ENCODE measurements at regions not wholly inside any gene's neighbourhood (a gene's known extent, or its start where the extent isn't known, plus 50 kb on each side); places are given as distances from the start of the nearest gene placed in this dataset.

- H3K4me3 Mint-ChIP-seq (ENCODE audit: unreplicated experiment) = no peak overlapping the region
- no TSS peak for BruUV-seq (replicated peaks)
These were observed 703.0 kb upstream of the KIF2B start for GRCh38 chr17:53119773-53120172.

GRCh38 chr17:53118948-53119347 is 703.8 kb upstream of the KIF2B start:
- DNase-seq (ENCODE audit: unreplicated experiment) = no peak
- Mint-ChIP-seq H3K27me3 (ENCODE audit: insufficient read depth, unreplicated experiment) (peaks cover 48% of the 10 kb centered on the region), H3K4me1 (ENCODE audit: insufficient read depth, unreplicated experiment) (no peaks in the 10 kb centered on the region), H3K36me3 (ENCODE audit: insufficient read depth, unreplicated experiment) (no peaks in the 10 kb centered on the region), H3K27ac (ENCODE audit: low read depth, unreplicated experiment) (no peak overlapping the region), H3K4me3 (ENCODE audit: unreplicated experiment) (no peak overlapping the region), H3K9me3 (ENCODE audit: unreplicated experiment) (no peaks in the 10 kb centered on the region)
- POLR2A ChIA-PET = no interaction called here
- BruUV-seq (replicated peaks) = no TSS peak
- intact Hi-C loops (cut with micrococcal nuclease) = loop anchor here (2.0 kb wide), 1 partner anchor 20 kb away; no protein-coding TSS in a partner anchor
- TF ChIP-seq CTCF (IDR thresholded peaks at IDR 0.05; ENCODE audit: unreplicated experiment) = no peak
- CTCF ChIA-PET = interaction anchor here (0.7 kb wide), 1 partner anchor 821 kb away, joined by 3 read pairs; no protein-coding TSS in a partner anchor

More at GRCh38 chr17:53119773-53120172, 703.0 kb upstream of the KIF2B start:
- peaks cover 56% of the 10 kb centered on the region for H3K27me3 Mint-ChIP-seq (ENCODE audit: insufficient read depth, unreplicated experiment)
- no peaks in the 10 kb centered on the region for H3K36me3 Mint-ChIP-seq (ENCODE audit: insufficient read depth, unreplicated experiment)
- intact Hi-C loops (cut with micrococcal nuclease) = loop anchor here (2.0 kb wide), 1 partner anchor 19 kb away; no protein-coding TSS in a partner anchor
- ChIA-PET POLR2A (interaction anchor here (0.7 kb wide), 1 partner anchor 15 kb away, joined by 3 read pairs; no protein-coding TSS in a partner anchor), CTCF (no interaction called here)
- H3K4me1 Mint-ChIP-seq (ENCODE audit: insufficient read depth, unreplicated experiment) = no peaks in the 10 kb centered on the region
- TF ChIP-seq CTCF (IDR thresholded peaks at IDR 0.05; ENCODE audit: unreplicated experiment) = no peak
- H3K27ac Mint-ChIP-seq (ENCODE audit: low read depth, unreplicated experiment) = no peak overlapping the region
- no peak for DNase-seq (ENCODE audit: unreplicated experiment)
- no peaks in the 10 kb centered on the region for H3K9me3 Mint-ChIP-seq (ENCODE audit: unreplicated experiment)

GRCh38 chr17:53106886-53107285 is 715.8 kb upstream of the KIF2B start:
- no peak overlapping the region for H3K27ac Mint-ChIP-seq (ENCODE audit: low read depth, unreplicated experiment)

GRCh38 chr17:53101706-53102105 is 721.0 kb upstream of the KIF2B start:
- H3K27me3 Mint-ChIP-seq (ENCODE audit: insufficient read depth, unreplicated experiment) = peaks cover 36% of the 10 kb centered on the region

More at GRCh38 chr17:53106886-53107285, 715.8 kb upstream of the KIF2B start:
- Mint-ChIP-seq H3K4me1 (ENCODE audit: insufficient read depth, unreplicated experiment) (peaks cover 6% of the 10 kb centered on the region), H3K9me3 (ENCODE audit: unreplicated experiment) (no peaks in the 10 kb centered on the region), H3K27me3 (ENCODE audit: insufficient read depth, unreplicated experiment) (peaks cover 31% of the 10 kb centered on the region), H3K4me3 (ENCODE audit: unreplicated experiment) (no peak overlapping the region), H3K36me3 (ENCODE audit: insufficient read depth, unreplicated experiment) (no peaks in the 10 kb centered on the region)
- no peak for DNase-seq (ENCODE audit: unreplicated experiment)
- no peak for TF ChIP-seq CTCF (IDR thresholded peaks at IDR 0.05; ENCODE audit: unreplicated experiment)
- intact Hi-C loops (cut with micrococcal nuclease) = no loop called here
- no TSS peak for BruUV-seq (replicated peaks)
- ChIA-PET CTCF (interaction anchor here (0.6 to 1.1 kb wide), 2 partner anchors 37 kb away, joined by 3 read pairs; no protein-coding TSS in a partner anchor), POLR2A (no interaction called here)

More at GRCh38 chr17:53101706-53102105, 721.0 kb upstream of the KIF2B start:
- DNase-seq (ENCODE audit: unreplicated experiment) = no peak
- H3K9me3 Mint-ChIP-seq (ENCODE audit: unreplicated experiment) = no peaks in the 10 kb centered on the region
- no peaks in the 10 kb centered on the region for H3K36me3 Mint-ChIP-seq (ENCODE audit: insufficient read depth, unreplicated experiment)
- BruUV-seq (replicated peaks) = no TSS peak
- no peak for TF ChIP-seq CTCF (IDR thresholded peaks at IDR 0.05; ENCODE audit: unreplicated experiment)
- ChIA-PET POLR2A (no interaction called here), CTCF (no interaction called here)
- no peak overlapping the region for H3K4me3 Mint-ChIP-seq (ENCODE audit: unreplicated experiment)
- no peaks in the 10 kb centered on the region for H3K4me1 Mint-ChIP-seq (ENCODE audit: insufficient read depth, unreplicated experiment)
- H3K27ac Mint-ChIP-seq (ENCODE audit: low read depth, unreplicated experiment) = no peak overlapping the region
- intact Hi-C loops (cut with micrococcal nuclease) = no loop called here
